Liver (tissue), 7 donors: ENCODE measurements at regions not wholly inside any gene's neighbourhood (a gene's known extent, or its start where the extent isn't known, plus 50 kb on each side); places are given as distances from the start of the nearest gene placed in this dataset.

Source experiments
- DNase-seq: peaks from one replicate; pipeline ENCODE4 v3.0.0-alpha.2; 2017; ENCODE audit warnings: low spot score
- H3K27ac ChIP-seq, 2 donors: one replicate each; pipeline ENCODE4 v1.7.0; 2013; ENCODE audit warnings: inconsistent platforms in 2 of 2, low read length in 2 of 2, control low read depth in 1 of 2, low read depth in 1 of 2, mild to moderate bottlenecking in 1 of 2
- H3K27me3 ChIP-seq, 4 donors: one replicate each; pipeline versions ENCODE4 v1.6.1 to v1.7.0; 2013; ENCODE audit warnings: low read length in 3 of 4, inconsistent platforms in 1 of 4, mild to moderate bottlenecking in 1 of 4, moderate library complexity in 1 of 4; ENCODE audit not compliant: control insufficient read depth in 4 of 4, insufficient read depth in 4 of 4
- H3K36me3 ChIP-seq, 4 donors: one replicate each; pipeline versions ENCODE4 v1.6.1 to v1.7.0; 2013; ENCODE audit warnings: low read length in 3 of 4, mild to moderate bottlenecking in 3 of 4, low read depth in 1 of 4, moderate library complexity in 1 of 4; ENCODE audit not compliant: control insufficient read depth in 4 of 4, insufficient read depth in 3 of 4
- H3K4me1 ChIP-seq, 4 donors: one replicate each; pipeline versions ENCODE4 v1.6.1 to v1.7.0; 2013; ENCODE audit warnings: low read length in 3 of 4, mild to moderate bottlenecking in 3 of 4, moderate library complexity in 1 of 4; ENCODE audit not compliant: control insufficient read depth in 4 of 4, insufficient read depth in 4 of 4
- H3K4me3 ChIP-seq, 3 donors: one replicate each; pipeline versions ENCODE4 v1.6.1 to v1.7.0; 2013; ENCODE audit warnings: low read length in 3 of 3, control low read depth in 1 of 3, low read depth in 1 of 3, mild to moderate bottlenecking in 1 of 3
- H3K9ac ChIP-seq, 2 donors: one replicate each; pipeline ENCODE4 v1.7.0; 2013; ENCODE audit warnings: low read length in 2 of 2, mild to moderate bottlenecking in 2 of 2, moderate library complexity in 2 of 2, control low read depth in 1 of 2, low read depth in 1 of 2
- H3K9me3 ChIP-seq, 4 donors: one replicate each; pipeline versions ENCODE4 v1.6.1 to v1.7.0; 2013; ENCODE audit warnings: low read length in 3 of 4; ENCODE audit not compliant: control insufficient read depth in 4 of 4
- ATF3 ChIP-seq: IDR thresholded peaks from 2 replicates; pipeline ENCODE4 v1.6.1; 2016; ENCODE audit warnings: antibody characterized with exemption
- CTCF ChIP-seq: fragments of 150-350 bp; IDR thresholded peaks from 2 replicates; pipeline ENCODE4 v1.5.1; 2017; ENCODE audit warnings: improper control_type of control experiment, low read depth, low read length; ENCODE audit not compliant: missing input control
- EGR1 ChIP-seq, 2 donors: IDR thresholded peaks; 2 replicates each; pipeline ENCODE4 v1.6.1; 2016 to 2018; ENCODE audit warnings: antibody characterized with exemption in 2 of 2, low read depth in 2 of 2
- FOXA1 ChIP-seq: IDR thresholded peaks from 2 replicates; pipeline ENCODE4 v1.6.1; 2016; ENCODE audit warnings: antibody characterized with exemption
- FOXA2 ChIP-seq: IDR thresholded peaks from 2 replicates; pipeline ENCODE4 v1.6.1; 2016; ENCODE audit warnings: antibody characterized with exemption
- GABPA ChIP-seq, 2 donors: IDR thresholded peaks in 1 of 2; conservative IDR thresholded peaks in 1 of 2; 2 replicates each; pipeline ENCODE4 v1.6.1; 2016; ENCODE audit warnings: antibody characterized with exemption in 2 of 2, mild to moderate bottlenecking in 1 of 2, moderate library complexity in 1 of 2
- HNF4A ChIP-seq, 2 donors: conservative IDR thresholded peaks; 2 replicates each; pipeline ENCODE4 v1.6.1; 2016; ENCODE audit warnings: antibody characterized with exemption in 2 of 2, mild to moderate bottlenecking in 2 of 2
- HNF4G ChIP-seq: IDR thresholded peaks from 2 replicates; pipeline ENCODE4 v1.6.1; 2016; ENCODE audit warnings: antibody characterized with exemption
- JUND ChIP-seq, 2 donors: IDR thresholded peaks; 2 replicates each; pipeline ENCODE4 v1.6.1; 2016; ENCODE audit warnings: antibody characterized with exemption in 2 of 2
- NR2F2 ChIP-seq: IDR thresholded peaks from 2 replicates; pipeline ENCODE4 v1.6.1; 2016; ENCODE audit warnings: antibody characterized with exemption
- RAD21 ChIP-seq, 2 donors: IDR thresholded peaks; 2 replicates each; pipeline ENCODE4 v1.6.1; 2016; ENCODE audit warnings: antibody characterized with exemption in 2 of 2, mild to moderate bottlenecking in 2 of 2
- RXRA ChIP-seq, 2 donors: IDR thresholded peaks; 2 replicates each; pipeline ENCODE4 v1.6.1; 2017 to 2018; ENCODE audit warnings: antibody characterized with exemption in 2 of 2, mild to moderate bottlenecking in 1 of 2
- SP1 ChIP-seq: IDR thresholded peaks from 2 replicates; pipeline ENCODE4 v1.6.1; 2018; ENCODE audit warnings: antibody characterized with exemption, mild to moderate bottlenecking
- TAF1 ChIP-seq: conservative IDR thresholded peaks from 2 replicates; pipeline ENCODE4 v1.6.1; 2016; ENCODE audit warnings: antibody characterized with exemption, mild to moderate bottlenecking
- YY1 ChIP-seq: IDR thresholded peaks from 2 replicates; pipeline ENCODE4 v1.6.1; 2016; ENCODE audit warnings: antibody characterized with exemption, mild to moderate bottlenecking
- TF ChIP-seq, protein P1 (sequence below): IDR thresholded peaks from 2 replicates; pipeline ENCODE4 v1.6.1; 2016; ENCODE audit warnings: antibody characterized with exemption, mild to moderate bottlenecking
- TF ChIP-seq, protein P2 (sequence below): IDR thresholded peaks from 2 replicates; pipeline ENCODE4 v1.6.1; 2016; ENCODE audit warnings: antibody characterized with exemption
- TF ChIP-seq, protein P3 (sequence below): IDR thresholded peaks from 2 replicates; pipeline ENCODE4 v1.6.1; 2016; ENCODE audit warnings: antibody characterized with exemption
- donor health status: healthy.
- donor health status: healthy.
- donor health status: healthy.
- donor health status: healthy.

DNA sequence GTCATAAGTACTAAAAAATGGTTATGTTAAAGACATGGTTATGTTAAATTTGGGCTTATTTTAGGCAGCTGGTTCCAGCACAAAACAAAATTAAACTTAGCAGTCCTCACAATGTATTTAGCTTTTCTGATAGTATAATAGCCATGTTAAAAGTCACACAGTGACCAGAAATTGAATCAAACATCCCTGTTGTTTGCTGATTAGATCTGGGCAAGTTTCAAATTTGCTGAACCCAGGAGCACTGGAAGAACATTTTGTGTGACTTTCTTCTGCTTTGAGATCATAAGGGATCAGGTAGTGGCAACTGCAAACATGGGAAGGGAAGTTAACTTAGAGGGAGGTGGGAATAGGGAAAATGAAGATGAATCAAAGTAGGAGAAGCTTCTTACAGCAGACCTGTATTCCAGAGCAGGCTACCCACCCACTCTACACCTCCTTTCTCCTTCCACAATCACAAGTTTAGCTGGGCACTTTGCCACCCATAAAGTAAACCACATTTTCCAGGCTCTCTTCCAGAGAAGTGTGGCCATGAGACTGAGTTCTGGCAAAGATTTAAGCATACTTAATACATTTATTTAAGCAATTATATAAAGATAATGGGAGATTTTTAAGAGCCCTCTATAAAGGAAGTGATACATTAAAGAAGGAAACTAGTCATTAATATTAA is 616.1 kb upstream of the LRATD1 start:
- Histone ChIP-seq H3K27me3 (no peaks in the 10 kb centered on the region), H3K36me3 (no peaks in the 10 kb centered on the region), H3K27ac (no peak overlapping the region), H3K4me1 (no peaks in the 10 kb centered on the region), H3K9me3 (no peaks in the 10 kb centered on the region), H3K4me3 (no peak overlapping the region), H3K9ac (no peak overlapping the region)
- no peak for DNase-seq
- no peak for TF ChIP-seq HNF4G
- no peak for TF ChIP-seq JUND (IDR thresholded peaks at IDR 0.05)
- TF ChIP-seq NR2F2: no peak
- no peak for TF ChIP-seq SP1
- TF ChIP-seq, protein P1, sequence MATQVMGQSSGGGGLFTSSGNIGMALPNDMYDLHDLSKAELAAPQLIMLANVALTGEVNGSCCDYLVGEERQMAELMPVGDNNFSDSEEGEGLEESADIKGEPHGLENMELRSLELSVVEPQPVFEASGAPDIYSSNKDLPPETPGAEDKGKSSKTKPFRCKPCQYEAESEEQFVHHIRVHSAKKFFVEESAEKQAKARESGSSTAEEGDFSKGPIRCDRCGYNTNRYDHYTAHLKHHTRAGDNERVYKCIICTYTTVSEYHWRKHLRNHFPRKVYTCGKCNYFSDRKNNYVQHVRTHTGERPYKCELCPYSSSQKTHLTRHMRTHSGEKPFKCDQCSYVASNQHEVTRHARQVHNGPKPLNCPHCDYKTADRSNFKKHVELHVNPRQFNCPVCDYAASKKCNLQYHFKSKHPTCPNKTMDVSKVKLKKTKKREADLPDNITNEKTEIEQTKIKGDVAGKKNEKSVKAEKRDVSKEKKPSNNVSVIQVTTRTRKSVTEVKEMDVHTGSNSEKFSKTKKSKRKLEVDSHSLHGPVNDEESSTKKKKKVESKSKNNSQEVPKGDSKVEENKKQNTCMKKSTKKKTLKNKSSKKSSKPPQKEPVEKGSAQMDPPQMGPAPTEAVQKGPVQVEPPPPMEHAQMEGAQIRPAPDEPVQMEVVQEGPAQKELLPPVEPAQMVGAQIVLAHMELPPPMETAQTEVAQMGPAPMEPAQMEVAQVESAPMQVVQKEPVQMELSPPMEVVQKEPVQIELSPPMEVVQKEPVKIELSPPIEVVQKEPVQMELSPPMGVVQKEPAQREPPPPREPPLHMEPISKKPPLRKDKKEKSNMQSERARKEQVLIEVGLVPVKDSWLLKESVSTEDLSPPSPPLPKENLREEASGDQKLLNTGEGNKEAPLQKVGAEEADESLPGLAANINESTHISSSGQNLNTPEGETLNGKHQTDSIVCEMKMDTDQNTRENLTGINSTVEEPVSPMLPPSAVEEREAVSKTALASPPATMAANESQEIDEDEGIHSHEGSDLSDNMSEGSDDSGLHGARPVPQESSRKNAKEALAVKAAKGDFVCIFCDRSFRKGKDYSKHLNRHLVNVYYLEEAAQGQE: no peak
- TF ChIP-seq TAF1: no peak
- TF ChIP-seq, protein P2, sequence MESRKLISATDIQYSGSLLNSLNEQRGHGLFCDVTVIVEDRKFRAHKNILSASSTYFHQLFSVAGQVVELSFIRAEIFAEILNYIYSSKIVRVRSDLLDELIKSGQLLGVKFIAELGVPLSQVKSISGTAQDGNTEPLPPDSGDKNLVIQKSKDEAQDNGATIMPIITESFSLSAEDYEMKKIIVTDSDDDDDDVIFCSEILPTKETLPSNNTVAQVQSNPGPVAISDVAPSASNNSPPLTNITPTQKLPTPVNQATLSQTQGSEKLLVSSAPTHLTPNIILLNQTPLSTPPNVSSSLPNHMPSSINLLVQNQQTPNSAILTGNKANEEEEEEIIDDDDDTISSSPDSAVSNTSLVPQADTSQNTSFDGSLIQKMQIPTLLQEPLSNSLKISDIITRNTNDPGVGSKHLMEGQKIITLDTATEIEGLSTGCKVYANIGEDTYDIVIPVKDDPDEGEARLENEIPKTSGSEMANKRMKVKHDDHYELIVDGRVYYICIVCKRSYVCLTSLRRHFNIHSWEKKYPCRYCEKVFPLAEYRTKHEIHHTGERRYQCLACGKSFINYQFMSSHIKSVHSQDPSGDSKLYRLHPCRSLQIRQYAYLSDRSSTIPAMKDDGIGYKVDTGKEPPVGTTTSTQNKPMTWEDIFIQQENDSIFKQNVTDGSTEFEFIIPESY: no peak
- no peak for TF ChIP-seq RXRA (IDR thresholded peaks at IDR 0.05)
- no peak for TF ChIP-seq ATF3
- no peak for TF ChIP-seq FOXA2
- no peak for TF ChIP-seq FOXA1
- no peak for TF ChIP-seq YY1
- no peak for TF ChIP-seq CTCF
- no peak for TF ChIP-seq GABPA (IDR thresholded peaks at IDR 0.05 in 1 of 2, conservative IDR thresholded peaks at IDR 0.05 in 1 of 2)
- TF ChIP-seq HNF4A (conservative IDR thresholded peaks at IDR 0.05): no peak
- TF ChIP-seq EGR1 (IDR thresholded peaks at IDR 0.05; ENCODE audit: low read depth in 2 of 2): no peak
- TF ChIP-seq RAD21 (IDR thresholded peaks at IDR 0.05): no peak
- TF ChIP-seq, protein P3, sequence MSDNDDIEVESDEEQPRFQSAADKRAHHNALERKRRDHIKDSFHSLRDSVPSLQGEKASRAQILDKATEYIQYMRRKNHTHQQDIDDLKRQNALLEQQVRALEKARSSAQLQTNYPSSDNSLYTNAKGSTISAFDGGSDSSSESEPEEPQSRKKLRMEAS: no peak
